Peyer's patch (tissue), 4 donors: ENCODE measurements at regions not wholly inside any gene's neighbourhood (a gene's known extent, or its start where the extent isn't known, plus 50 kb on each side); places are given as distances from the start of the nearest gene placed in this dataset.

ENCODE experiments used
- POLR2A ChIP-seq, 2 donors: fragments of 450-650 bp; IDR thresholded peaks; one replicate each; pipeline ENCODE4 v1.5.1; 2017; ENCODE audit warnings: antibody characterized with exemption in 2 of 2, mild to moderate bottlenecking in 2 of 2, moderate library complexity in 2 of 2
- TF ChIP-seq, protein P1 (sequence below), 6 experiments: fragments of 450-650 bp in 4 of 6; fragments of 200-600 bp in 2 of 6; sonication (generic) in 1 of 6; IDR thresholded peaks; one replicate each; pipeline ENCODE4 v1.5.1; 2017 to 2019; ENCODE audit warnings: antibody characterized with exemption in 6 of 6, mild to moderate bottlenecking in 3 of 6, moderate library complexity in 1 of 6

DNA sequence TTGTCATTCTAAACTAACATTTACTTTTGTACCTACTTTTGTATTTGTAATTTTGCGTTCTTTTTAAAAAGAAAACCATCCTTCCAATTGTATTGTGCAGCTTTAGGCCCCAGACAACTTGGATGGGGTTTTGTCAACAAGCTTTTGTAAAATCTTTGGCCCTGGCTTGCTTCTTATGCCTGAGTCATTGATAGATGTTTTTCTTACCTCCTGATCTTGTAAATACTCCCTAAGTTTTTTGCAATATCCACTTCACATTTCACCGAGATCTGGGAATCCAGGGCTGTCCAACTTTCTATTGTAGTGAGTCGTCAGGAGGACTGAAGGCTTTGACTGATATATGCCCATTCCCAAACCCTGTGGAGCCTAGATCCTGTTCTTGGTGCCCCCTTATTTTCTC, 126.9 kb upstream of the GUCY1A1 start:
- TF ChIP-seq, protein P1, sequence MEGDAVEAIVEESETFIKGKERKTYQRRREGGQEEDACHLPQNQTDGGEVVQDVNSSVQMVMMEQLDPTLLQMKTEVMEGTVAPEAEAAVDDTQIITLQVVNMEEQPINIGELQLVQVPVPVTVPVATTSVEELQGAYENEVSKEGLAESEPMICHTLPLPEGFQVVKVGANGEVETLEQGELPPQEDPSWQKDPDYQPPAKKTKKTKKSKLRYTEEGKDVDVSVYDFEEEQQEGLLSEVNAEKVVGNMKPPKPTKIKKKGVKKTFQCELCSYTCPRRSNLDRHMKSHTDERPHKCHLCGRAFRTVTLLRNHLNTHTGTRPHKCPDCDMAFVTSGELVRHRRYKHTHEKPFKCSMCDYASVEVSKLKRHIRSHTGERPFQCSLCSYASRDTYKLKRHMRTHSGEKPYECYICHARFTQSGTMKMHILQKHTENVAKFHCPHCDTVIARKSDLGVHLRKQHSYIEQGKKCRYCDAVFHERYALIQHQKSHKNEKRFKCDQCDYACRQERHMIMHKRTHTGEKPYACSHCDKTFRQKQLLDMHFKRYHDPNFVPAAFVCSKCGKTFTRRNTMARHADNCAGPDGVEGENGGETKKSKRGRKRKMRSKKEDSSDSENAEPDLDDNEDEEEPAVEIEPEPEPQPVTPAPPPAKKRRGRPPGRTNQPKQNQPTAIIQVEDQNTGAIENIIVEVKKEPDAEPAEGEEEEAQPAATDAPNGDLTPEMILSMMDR (IDR thresholded peaks at IDR 0.05): no peak
- no peak for TF ChIP-seq POLR2A (IDR thresholded peaks at IDR 0.05)
